GM23338 (cell line): ENCODE measurements at regions not wholly inside any gene's neighbourhood (a gene's known extent, or its start where the extent isn't known, plus 50 kb on each side); places are given as distances from the start of the nearest gene placed in this dataset.

Source experiments
- ATAC-seq: fragments of 200-7000 bp; cut with Tn5 transposase; 3 replicates; pipeline ENCODE4 v1.9.1; 2020
- DNase-seq: peaks from one replicate; pipeline ENCODE4 v3.0.0-alpha.2; 2015; ENCODE audit warnings: low spot score
- H2AFZ ChIP-seq: fragments of 200-600 bp; sonication (generic); 2 replicates; pipeline ENCODE4 v1.8.0; 2016; ENCODE audit warnings: antibody characterized with exemption, mild to moderate bottlenecking, moderate library complexity
- H3F3A ChIP-seq: fragments of 200-600 bp; sonication (generic); replicated peaks from 2 replicates; pipeline ENCODE4 v1.8.0; 2017; ENCODE audit warnings: antibody characterized with exemption, mixed run types, low read depth
- H3K27ac ChIP-seq: fragments of 200-600 bp; sonication (generic); 2 replicates; pipeline ENCODE4 v1.6.1; 2016; ENCODE audit warnings: low read depth
- H3K27me3 ChIP-seq: fragments of 200-600 bp; sonication (generic); 2 replicates; pipeline ENCODE4 v1.8.0; 2016; ENCODE audit warnings: mild to moderate bottlenecking, mixed run types, moderate library complexity; ENCODE audit not compliant: insufficient read depth
- H3K36me3 ChIP-seq: fragments of 200-600 bp; sonication (generic); 2 replicates; pipeline ENCODE4 v1.8.0; 2016; ENCODE audit warnings: mild to moderate bottlenecking; ENCODE audit not compliant: insufficient read depth
- H3K4me1 ChIP-seq: fragments of 200-600 bp; sonication (generic); 2 replicates; pipeline ENCODE4 v1.8.0; 2016; ENCODE audit warnings: mild to moderate bottlenecking, moderate library complexity; ENCODE audit not compliant: insufficient read depth
- H3K4me2 ChIP-seq: fragments of 200-600 bp; sonication (generic); 2 replicates; pipeline ENCODE4 v1.7.1; 2017; ENCODE audit warnings: mixed run types
- H3K4me3 ChIP-seq: fragments of 200-600 bp; sonication (generic); 2 replicates; pipeline ENCODE4 v1.6.1; 2016; ENCODE audit warnings: mixed run types
- H3K79me2 ChIP-seq: fragments of 200-600 bp; sonication (generic); replicated peaks from 2 replicates; pipeline ENCODE4 v1.8.0; 2017; ENCODE audit warnings: mild to moderate bottlenecking; ENCODE audit not compliant: insufficient read depth
- H3K9me2 ChIP-seq: fragments of 200-600 bp; sonication (generic); 2 replicates; pipeline ENCODE4 v1.8.0; 2017; ENCODE audit not compliant: insufficient read depth
- H4K20me1 ChIP-seq: fragments of 200-600 bp; sonication (generic); replicated peaks from 2 replicates; pipeline ENCODE4 v1.8.0; 2017; ENCODE audit warnings: mild to moderate bottlenecking; ENCODE audit not compliant: insufficient read depth
- H3K27ac Mint-ChIP-seq: 2 replicates; pipeline ENCODE4 v1.8.0; 2020; ENCODE audit warnings: inconsistent platforms, mild to moderate bottlenecking, moderate library complexity, mixed read lengths
- H3K27me3 Mint-ChIP-seq: 3 replicates; pipeline ENCODE4 v1.8.0; 2022; ENCODE audit warnings: low read depth, mild to moderate bottlenecking, moderate library complexity, mixed read lengths, inconsistent platforms; ENCODE audit not compliant: insufficient read depth, poor library complexity
- H3K36me3 Mint-ChIP-seq: 3 replicates; pipeline ENCODE4 v1.8.0; 2021; ENCODE audit warnings: low read depth, mild to moderate bottlenecking, inconsistent platforms, moderate library complexity, mixed read lengths
- H3K4me1 Mint-ChIP-seq: 3 replicates; pipeline ENCODE4 v1.8.0; 2020; ENCODE audit warnings: mild to moderate bottlenecking, inconsistent platforms, mixed read lengths
- H3K4me3 Mint-ChIP-seq: 3 replicates; pipeline ENCODE4 v1.8.0; 2021; ENCODE audit warnings: moderate library complexity, mild to moderate bottlenecking, inconsistent platforms, mixed read lengths
- H3K9me3 Mint-ChIP-seq: 3 replicates; pipeline ENCODE4 v1.8.0; 2020; ENCODE audit warnings: moderate library complexity, mild to moderate bottlenecking, inconsistent platforms, mixed read lengths
- CTCF ChIP-seq, 2 experiments: fragments of 200-600 bp in 1 of 2; sonication (generic) in 1 of 2; conservative IDR thresholded peaks; 2 replicates each; pipeline versions ENCODE4 v1.5.1 to v1.6.1; 2016 to 2017; ENCODE audit warnings: antibody characterized with exemption in 2 of 2, low read depth in 2 of 2, mild to moderate bottlenecking in 2 of 2, moderate library complexity in 1 of 2
- EZH2 ChIP-seq: fragments of 200-600 bp; sonication (generic); IDR thresholded peaks from one replicate; pipeline ENCODE4 v1.8.0; 2017; ENCODE audit warnings: antibody characterized with exemption, mild to moderate bottlenecking, low read depth; ENCODE audit not compliant: unreplicated experiment
- EZH2phosphoT487 ChIP-seq: fragments of 200-600 bp; sonication (generic); IDR thresholded peaks from one replicate; pipeline ENCODE4 v1.8.1; 2018; ENCODE audit warnings: antibody characterized with exemption; ENCODE audit not compliant: unreplicated experiment
- NANOG ChIP-seq: IDR thresholded peaks from 2 replicates; pipeline ENCODE4 v1.6.1; 2016; ENCODE audit warnings: antibody characterized with exemption, borderline replicate concordance
- REST ChIP-seq: IDR thresholded peaks from one replicate; pipeline ENCODE4 v1.6.1; 2018; ENCODE audit warnings: antibody characterized with exemption; ENCODE audit not compliant: unreplicated experiment
- ZNF114 ChIP-seq: fragments of 250-450 bp; sonication (Bioruptor Pico); IDR thresholded peaks from 2 replicates; pipeline ENCODE4 v1.5.0; 2020; ENCODE audit warnings: mild to moderate bottlenecking, moderate library complexity
- ZNF331 ChIP-seq: fragments of 250-450 bp; sonication (Bioruptor Pico); IDR thresholded peaks from 2 replicates; pipeline ENCODE4 v1.5.0; 2020; ENCODE audit warnings: low read depth, mild to moderate bottlenecking, moderate library complexity

DNA sequence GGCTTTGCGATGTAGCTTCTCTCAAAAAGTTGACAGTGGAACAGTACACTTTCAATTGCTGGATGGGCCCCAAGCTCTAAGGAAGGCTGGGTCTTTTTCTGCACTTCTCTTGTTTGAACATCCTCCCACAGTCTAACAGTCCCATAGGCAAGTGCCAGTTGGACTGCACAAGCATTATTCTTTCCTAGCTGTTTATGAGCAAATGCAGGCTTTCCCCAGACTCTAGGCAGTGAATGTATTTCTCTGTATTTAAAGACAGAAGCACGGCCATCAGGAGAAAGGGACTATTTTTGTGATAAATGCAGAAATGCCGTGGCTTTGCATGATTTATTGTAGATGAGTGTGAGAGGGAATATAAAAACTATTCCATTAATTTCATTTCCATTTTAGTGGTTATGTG, 539.3 kb upstream of the LMCD1 start:
- Histone ChIP-seq H3K36me3 (no peaks in the 10 kb centered on the region), H3K9me2 (peaks cover 8% of the 10 kb centered on the region), H3K79me2 (no peaks in the 10 kb centered on the region), H2AFZ (no peak overlapping the region), H3K4me3 (no peak overlapping the region), H3K27ac (no peak overlapping the region), H3K27me3 (no peaks in the 10 kb centered on the region), H4K20me1 (no peaks in the 10 kb centered on the region), H3F3A (no peaks in the 10 kb centered on the region), H3K4me2 (no peak overlapping the region), H3K4me1 (no peaks in the 10 kb centered on the region)
- Mint-ChIP-seq H3K27me3 (peaks cover 5% of the 10 kb centered on the region), H3K4me1 (peaks cover 5% of the 10 kb centered on the region; the same call in 1 of the 3 replicates), H3K36me3 (no peaks in the 10 kb centered on the region), H3K4me3 (no peak overlapping the region), H3K27ac (no peak overlapping the region), H3K9me3 (no peaks in the 10 kb centered on the region; the same call in 2 of the 3 replicates)
- DNase-seq: no peak
- ATAC-seq: no peak
- TF ChIP-seq REST: no peak
- no peak for TF ChIP-seq ZNF114
- no peak for TF ChIP-seq NANOG
- no peak for TF ChIP-seq ZNF331

DNA sequence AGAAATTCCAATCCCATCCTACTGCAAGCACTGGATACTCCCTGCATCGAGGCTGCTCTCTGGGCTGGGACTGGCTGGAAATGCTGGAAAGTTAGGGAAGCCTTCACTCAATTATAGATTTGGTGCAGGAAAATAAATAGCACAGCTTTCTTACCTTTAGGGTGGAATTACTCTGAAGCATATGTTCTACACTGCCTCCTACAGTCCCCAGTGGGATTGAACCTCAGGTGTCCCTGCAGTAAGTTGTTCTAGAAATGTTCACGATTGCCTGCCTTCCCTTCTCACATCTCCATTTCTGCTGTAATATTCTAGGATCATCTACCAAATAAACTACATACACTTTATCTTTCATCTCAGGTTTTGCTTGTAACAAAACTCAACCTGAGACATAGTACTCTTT, 536.7 kb upstream of the LMCD1 start:
- Histone ChIP-seq H3K9me2 (no peaks in the 10 kb centered on the region; the same call in 1 of the 2 replicates), H3K4me1 (no peaks in the 10 kb centered on the region), H3F3A (no peaks in the 10 kb centered on the region), H3K27me3 (no peaks in the 10 kb centered on the region), H3K36me3 (no peaks in the 10 kb centered on the region), H3K27ac (no peak overlapping the region), H3K4me3 (no peak overlapping the region), H3K79me2 (no peaks in the 10 kb centered on the region), H2AFZ (no peak overlapping the region), H4K20me1 (no peaks in the 10 kb centered on the region), H3K4me2 (no peak overlapping the region)
- no peak for TF ChIP-seq EZH2
- TF ChIP-seq EZH2phosphoT487: no peak
- peak; percentile 46 to 61 for TF ChIP-seq CTCF (conservative IDR thresholded peaks at IDR 0.05; ENCODE audit: low read depth in 2 of 2)
- Mint-ChIP-seq H3K4me1 (peaks cover 5% of the 10 kb centered on the region; the same call in 1 of the 3 replicates), H3K27me3 (no peaks in the 10 kb centered on the region), H3K27ac (no peak overlapping the region), H3K4me3 (no peak overlapping the region), H3K36me3 (no peaks in the 10 kb centered on the region), H3K9me3 (no peaks in the 10 kb centered on the region; the same call in 2 of the 3 replicates)
- ATAC-seq (peak; percentile 46; the same call in 2 of the 3 replicates), DNase-seq (peak; percentile 37)
